ENCODE measurements at regions not wholly inside any gene's neighbourhood (a gene's known extent, or its start where the extent isn't known, plus 50 kb on each side); places are given as distances from the start of the nearest gene placed in this dataset.

- Histone ChIP-seq H3K27ac (ENCODE audit: extremely low read depth, low read depth, low read length) (no peak overlapping the region), H3K36me3 (ENCODE audit: control insufficient read depth in 2 of 2, insufficient read depth in 1 of 2, low read length in 2 of 2) (no peaks in the 10 kb centered on the region), H3K4me1 (ENCODE audit: control insufficient read depth, insufficient read depth, low read length) (no peaks in the 10 kb centered on the region), H3K4me3 (ENCODE audit: low read depth, low read length) (no peak overlapping the region), H3K9me3 (ENCODE audit: control insufficient read depth, insufficient read depth, low read depth, low read length) (no peaks in the 10 kb centered on the region)
- CTCF ChIA-PET: interaction anchor here (1.1 kb wide), 1 partner anchor 20 kb away, joined by 3 read pairs; no protein-coding TSS in a partner anchor
- TF ChIP-seq, protein P1, sequence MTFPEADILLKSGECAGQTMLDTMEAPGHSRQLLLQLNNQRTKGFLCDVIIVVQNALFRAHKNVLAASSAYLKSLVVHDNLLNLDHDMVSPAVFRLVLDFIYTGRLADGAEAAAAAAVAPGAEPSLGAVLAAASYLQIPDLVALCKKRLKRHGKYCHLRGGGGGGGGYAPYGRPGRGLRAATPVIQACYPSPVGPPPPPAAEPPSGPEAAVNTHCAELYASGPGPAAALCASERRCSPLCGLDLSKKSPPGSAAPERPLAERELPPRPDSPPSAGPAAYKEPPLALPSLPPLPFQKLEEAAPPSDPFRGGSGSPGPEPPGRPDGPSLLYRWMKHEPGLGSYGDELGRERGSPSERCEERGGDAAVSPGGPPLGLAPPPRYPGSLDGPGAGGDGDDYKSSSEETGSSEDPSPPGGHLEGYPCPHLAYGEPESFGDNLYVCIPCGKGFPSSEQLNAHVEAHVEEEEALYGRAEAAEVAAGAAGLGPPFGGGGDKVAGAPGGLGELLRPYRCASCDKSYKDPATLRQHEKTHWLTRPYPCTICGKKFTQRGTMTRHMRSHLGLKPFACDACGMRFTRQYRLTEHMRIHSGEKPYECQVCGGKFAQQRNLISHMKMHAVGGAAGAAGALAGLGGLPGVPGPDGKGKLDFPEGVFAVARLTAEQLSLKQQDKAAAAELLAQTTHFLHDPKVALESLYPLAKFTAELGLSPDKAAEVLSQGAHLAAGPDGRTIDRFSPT (tag by site-specific recombination; IDR thresholded peaks at IDR 0.05): no peak
- TF ChIP-seq ZNF501 (tag by site-specific recombination; IDR thresholded peaks at IDR 0.05): no peak
- TF ChIP-seq, protein P2, sequence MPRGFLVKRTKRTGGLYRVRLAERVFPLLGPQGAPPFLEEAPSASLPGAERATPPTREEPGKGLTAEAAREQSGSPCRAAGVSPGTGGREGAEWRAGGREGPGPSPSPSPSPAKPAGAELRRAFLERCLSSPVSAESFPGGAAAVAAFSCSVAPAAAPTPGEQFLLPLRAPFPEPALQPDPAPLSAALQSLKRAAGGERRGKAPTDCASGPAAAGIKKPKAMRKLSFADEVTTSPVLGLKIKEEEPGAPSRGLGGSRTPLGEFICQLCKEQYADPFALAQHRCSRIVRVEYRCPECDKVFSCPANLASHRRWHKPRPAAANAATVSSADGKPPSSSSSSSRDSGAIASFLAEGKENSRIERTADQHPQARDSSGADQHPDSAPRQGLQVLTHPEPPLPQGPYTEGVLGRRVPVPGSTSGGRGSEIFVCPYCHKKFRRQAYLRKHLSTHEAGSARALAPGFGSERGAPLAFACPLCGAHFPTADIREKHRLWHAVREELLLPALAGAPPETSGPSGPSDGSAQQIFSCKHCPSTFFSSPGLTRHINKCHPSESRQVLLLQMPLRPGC (tag by site-specific recombination; IDR thresholded peaks at IDR 0.05): no peak
- TF ChIP-seq, protein P3, sequence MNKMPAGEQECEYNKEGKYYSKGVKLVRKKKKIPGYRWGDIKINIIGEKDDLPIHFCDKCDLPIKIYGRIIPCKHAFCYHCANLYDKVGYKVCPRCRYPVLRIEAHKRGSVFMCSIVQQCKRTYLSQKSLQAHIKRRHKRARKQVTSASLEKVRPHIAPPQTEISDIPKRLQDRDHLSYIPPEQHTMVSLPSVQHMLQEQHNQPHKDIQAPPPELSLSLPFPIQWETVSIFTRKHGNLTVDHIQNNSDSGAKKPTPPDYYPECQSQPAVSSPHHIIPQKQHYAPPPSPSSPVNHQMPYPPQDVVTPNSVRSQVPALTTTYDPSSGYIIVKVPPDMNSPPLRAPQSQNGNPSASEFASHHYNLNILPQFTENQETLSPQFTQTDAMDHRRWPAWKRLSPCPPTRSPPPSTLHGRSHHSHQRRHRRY (tag by site-specific recombination; IDR thresholded peaks at IDR 0.05): no peak
- no peak for TF ChIP-seq ZNF214 (tag by site-specific recombination; IDR thresholded peaks at IDR 0.05; ENCODE audit: borderline replicate concordance)
- TF ChIP-seq ZNF549 (tag by site-specific recombination; IDR thresholded peaks at IDR 0.05): no peak
- POLR2A ChIA-PET: interaction anchor here (0.6 kb wide), 1 partner anchor 32 kb away, joined by 3 read pairs; no protein-coding TSS in a partner anchor
These were observed 83.5 kb downstream of the MYL12B start for GRCh38 chr18:3345452-3345851.

- no peaks in the 10 kb centered on the region for H3K4me1 ChIP-seq (ENCODE audit: control insufficient read depth, insufficient read depth, low read length)
- CTCF ChIA-PET: interaction anchor here (0.6 to 1.1 kb wide), 3 partner anchors 21 to 301 kb away, joined by 3 to 5 read pairs (median 4); no protein-coding TSS in a partner anchor
- no peaks in the 10 kb centered on the region for H3K36me3 ChIP-seq (ENCODE audit: control insufficient read depth in 2 of 2, insufficient read depth in 1 of 2, low read length in 2 of 2)
- H3K9me3 ChIP-seq (ENCODE audit: control insufficient read depth, insufficient read depth, low read depth, low read length): no peaks in the 10 kb centered on the region
- no peak overlapping the region for H3K27ac ChIP-seq (ENCODE audit: extremely low read depth, low read depth, low read length)
- TF ChIP-seq ZNF248 (tag by site-specific recombination; IDR thresholded peaks at IDR 0.05): no peak
- no peak for TF ChIP-seq HOXD13 (CRISPR knock-in tag; IDR thresholded peaks at IDR 0.05; ENCODE audit: borderline replicate concordance)
- TF ChIP-seq ZNF654 (tag by site-specific recombination; IDR thresholded peaks at IDR 0.05; ENCODE audit: low read depth): no peak
- TF ChIP-seq, protein P4, sequence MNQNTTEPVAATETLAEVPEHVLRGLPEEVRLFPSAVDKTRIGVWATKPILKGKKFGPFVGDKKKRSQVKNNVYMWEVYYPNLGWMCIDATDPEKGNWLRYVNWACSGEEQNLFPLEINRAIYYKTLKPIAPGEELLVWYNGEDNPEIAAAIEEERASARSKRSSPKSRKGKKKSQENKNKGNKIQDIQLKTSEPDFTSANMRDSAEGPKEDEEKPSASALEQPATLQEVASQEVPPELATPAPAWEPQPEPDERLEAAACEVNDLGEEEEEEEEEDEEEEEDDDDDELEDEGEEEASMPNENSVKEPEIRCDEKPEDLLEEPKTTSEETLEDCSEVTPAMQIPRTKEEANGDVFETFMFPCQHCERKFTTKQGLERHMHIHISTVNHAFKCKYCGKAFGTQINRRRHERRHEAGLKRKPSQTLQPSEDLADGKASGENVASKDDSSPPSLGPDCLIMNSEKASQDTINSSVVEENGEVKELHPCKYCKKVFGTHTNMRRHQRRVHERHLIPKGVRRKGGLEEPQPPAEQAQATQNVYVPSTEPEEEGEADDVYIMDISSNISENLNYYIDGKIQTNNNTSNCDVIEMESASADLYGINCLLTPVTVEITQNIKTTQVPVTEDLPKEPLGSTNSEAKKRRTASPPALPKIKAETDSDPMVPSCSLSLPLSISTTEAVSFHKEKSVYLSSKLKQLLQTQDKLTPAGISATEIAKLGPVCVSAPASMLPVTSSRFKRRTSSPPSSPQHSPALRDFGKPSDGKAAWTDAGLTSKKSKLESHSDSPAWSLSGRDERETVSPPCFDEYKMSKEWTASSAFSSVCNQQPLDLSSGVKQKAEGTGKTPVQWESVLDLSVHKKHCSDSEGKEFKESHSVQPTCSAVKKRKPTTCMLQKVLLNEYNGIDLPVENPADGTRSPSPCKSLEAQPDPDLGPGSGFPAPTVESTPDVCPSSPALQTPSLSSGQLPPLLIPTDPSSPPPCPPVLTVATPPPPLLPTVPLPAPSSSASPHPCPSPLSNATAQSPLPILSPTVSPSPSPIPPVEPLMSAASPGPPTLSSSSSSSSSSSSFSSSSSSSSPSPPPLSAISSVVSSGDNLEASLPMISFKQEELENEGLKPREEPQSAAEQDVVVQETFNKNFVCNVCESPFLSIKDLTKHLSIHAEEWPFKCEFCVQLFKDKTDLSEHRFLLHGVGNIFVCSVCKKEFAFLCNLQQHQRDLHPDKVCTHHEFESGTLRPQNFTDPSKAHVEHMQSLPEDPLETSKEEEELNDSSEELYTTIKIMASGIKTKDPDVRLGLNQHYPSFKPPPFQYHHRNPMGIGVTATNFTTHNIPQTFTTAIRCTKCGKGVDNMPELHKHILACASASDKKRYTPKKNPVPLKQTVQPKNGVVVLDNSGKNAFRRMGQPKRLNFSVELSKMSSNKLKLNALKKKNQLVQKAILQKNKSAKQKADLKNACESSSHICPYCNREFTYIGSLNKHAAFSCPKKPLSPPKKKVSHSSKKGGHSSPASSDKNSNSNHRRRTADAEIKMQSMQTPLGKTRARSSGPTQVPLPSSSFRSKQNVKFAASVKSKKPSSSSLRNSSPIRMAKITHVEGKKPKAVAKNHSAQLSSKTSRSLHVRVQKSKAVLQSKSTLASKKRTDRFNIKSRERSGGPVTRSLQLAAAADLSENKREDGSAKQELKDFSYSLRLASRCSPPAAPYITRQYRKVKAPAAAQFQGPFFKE (tag by site-specific recombination; IDR thresholded peaks at IDR 0.05; ENCODE audit: borderline replicate concordance): no peak
- no peak for TF ChIP-seq ZNF24 (tag by site-specific recombination; IDR thresholded peaks at IDR 0.05)
- no peak for TF ChIP-seq ZNF169 (tag by site-specific recombination; IDR thresholded peaks at IDR 0.05)
- no peak for TF ChIP-seq ZNF529 (tag by site-specific recombination; IDR thresholded peaks at IDR 0.05; ENCODE audit: insufficient replicate concordance)
- TF ChIP-seq ZNF16 (tag by site-specific recombination; IDR thresholded peaks at IDR 0.05; ENCODE audit: low read depth): no peak
- no peak for TF ChIP-seq ZBTB48 (tag by site-specific recombination; IDR thresholded peaks at IDR 0.05)
- no peak for TF ChIP-seq BCL6B (tag by site-specific recombination; IDR thresholded peaks at IDR 0.05)
- TF ChIP-seq ZFP3 (tag by site-specific recombination; IDR thresholded peaks at IDR 0.05; ENCODE audit: low read depth): no peak
- TF ChIP-seq, protein P5, sequence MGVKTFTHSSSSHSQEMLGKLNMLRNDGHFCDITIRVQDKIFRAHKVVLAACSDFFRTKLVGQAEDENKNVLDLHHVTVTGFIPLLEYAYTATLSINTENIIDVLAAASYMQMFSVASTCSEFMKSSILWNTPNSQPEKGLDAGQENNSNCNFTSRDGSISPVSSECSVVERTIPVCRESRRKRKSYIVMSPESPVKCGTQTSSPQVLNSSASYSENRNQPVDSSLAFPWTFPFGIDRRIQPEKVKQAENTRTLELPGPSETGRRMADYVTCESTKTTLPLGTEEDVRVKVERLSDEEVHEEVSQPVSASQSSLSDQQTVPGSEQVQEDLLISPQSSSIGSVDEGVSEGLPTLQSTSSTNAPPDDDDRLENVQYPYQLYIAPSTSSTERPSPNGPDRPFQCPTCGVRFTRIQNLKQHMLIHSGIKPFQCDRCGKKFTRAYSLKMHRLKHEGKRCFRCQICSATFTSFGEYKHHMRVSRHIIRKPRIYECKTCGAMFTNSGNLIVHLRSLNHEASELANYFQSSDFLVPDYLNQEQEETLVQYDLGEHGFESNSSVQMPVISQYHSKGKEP (tag by site-specific recombination; IDR thresholded peaks at IDR 0.05): no peak
- TF ChIP-seq ZNF140 (tag by site-specific recombination; IDR thresholded peaks at IDR 0.05): no peak
- TF ChIP-seq ZNF664 (tag by site-specific recombination; IDR thresholded peaks at IDR 0.05): no peak
- TF ChIP-seq ZIC2 (tag by site-specific recombination; IDR thresholded peaks at IDR 0.05): no peak
- POLR2A ChIA-PET: interaction anchor here (0.6 kb wide), 1 partner anchor 32 kb away, joined by 3 read pairs; no protein-coding TSS in a partner anchor
- no peak overlapping the region for H3K4me3 ChIP-seq (ENCODE audit: low read depth, low read length)
These were observed 84.0 kb downstream of the MYL12B start for GRCh38 chr18:3345885-3346284.
